Ectodermal cell (in vitro differentiated cells): ENCODE measurements at regions not wholly inside any gene's neighbourhood (a gene's known extent, or its start where the extent isn't known, plus 50 kb on each side); places are given as distances from the start of the nearest gene placed in this dataset.
A peak's percentile ranks its signal among the peaks of the same experiment; 100 is the strongest.

Source experiments
- H3K27ac ChIP-seq: 2 replicates; pipeline ENCODE4 v1.7.0; 2013; ENCODE audit warnings: mild to moderate bottlenecking, low read depth, low read length; ENCODE audit not compliant: insufficient read depth, poor library complexity, severe bottlenecking
- H3K27me3 ChIP-seq: 2 replicates; pipeline ENCODE4 v1.7.0; 2013; ENCODE audit warnings: mild to moderate bottlenecking, low read length; ENCODE audit not compliant: insufficient read depth, control insufficient read depth, poor library complexity, severe bottlenecking
- H3K36me3 ChIP-seq: one replicate; pipeline ENCODE4 v1.7.0; 2013; ENCODE audit warnings: low read length; ENCODE audit not compliant: control insufficient read depth, insufficient read depth
- H3K4me1 ChIP-seq: one replicate; pipeline ENCODE4 v1.7.0; 2013; ENCODE audit warnings: low read length; ENCODE audit not compliant: control insufficient read depth, insufficient read depth
- H3K4me3 ChIP-seq: 2 replicates; pipeline ENCODE4 v1.7.0; 2013; ENCODE audit warnings: low read depth, low read length, control low read depth; ENCODE audit not compliant: insufficient read depth
- H3K9me3 ChIP-seq: 2 replicates; pipeline ENCODE4 v1.7.0; 2013; ENCODE audit warnings: mild to moderate bottlenecking, low read length, moderate library complexity; ENCODE audit not compliant: control insufficient read depth
- WGBS, 2 experiments: methylation state at CpG; one replicate each; pipeline ENCODE4 v1.1.7; 2013; ENCODE audit warnings: missing lambda C conversion rate in 2 of 2; 5-methylcytosine and 5-hydroxymethylcytosine counted together

DNA sequence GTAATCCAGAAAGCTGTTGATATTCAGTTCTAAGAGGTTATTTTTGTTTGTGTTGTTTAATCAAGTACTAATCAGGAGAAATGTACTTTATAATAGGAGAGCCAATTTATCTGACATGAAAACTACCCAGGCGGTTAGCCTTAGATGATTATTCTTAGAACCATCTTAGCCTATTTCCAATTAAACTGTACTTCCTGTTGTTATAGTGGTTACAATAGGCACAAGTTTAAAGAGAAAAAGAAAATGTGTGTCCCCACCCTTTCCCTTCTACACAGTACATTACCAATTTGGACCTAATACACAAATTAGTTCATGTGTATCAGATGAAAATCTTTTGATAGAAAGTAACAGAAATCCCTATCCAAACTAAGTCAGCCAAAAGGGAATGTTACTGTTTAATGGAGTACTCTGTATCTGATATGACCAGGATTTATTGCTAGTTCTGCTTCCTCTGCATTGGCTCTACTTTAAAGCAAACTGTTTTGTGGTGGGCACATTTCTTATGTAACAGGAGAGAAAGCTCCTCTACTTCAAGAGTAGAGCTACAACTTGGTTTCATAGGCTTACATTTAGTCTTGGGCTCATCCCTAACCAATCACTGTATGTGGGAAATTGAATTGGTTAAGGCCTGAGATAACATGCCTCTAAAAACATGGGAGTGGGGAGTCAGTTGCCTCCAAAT lies 217.9 kb downstream of the UBE2E3 start:
- Histone ChIP-seq H3K27ac (no peak overlapping the region), H3K4me3 (no peak overlapping the region), H3K27me3 (no peaks in the 10 kb centered on the region), H3K36me3 (no peaks in the 10 kb centered on the region), H3K4me1 (no peaks in the 10 kb centered on the region), H3K9me3 (no peaks in the 10 kb centered on the region)
- WGBS, 2 experiments, result 100% methylated on average over 1 of the region's 1 CpG; no CpG with 5 or more reads in 1 of the 2 experiments

DNA sequence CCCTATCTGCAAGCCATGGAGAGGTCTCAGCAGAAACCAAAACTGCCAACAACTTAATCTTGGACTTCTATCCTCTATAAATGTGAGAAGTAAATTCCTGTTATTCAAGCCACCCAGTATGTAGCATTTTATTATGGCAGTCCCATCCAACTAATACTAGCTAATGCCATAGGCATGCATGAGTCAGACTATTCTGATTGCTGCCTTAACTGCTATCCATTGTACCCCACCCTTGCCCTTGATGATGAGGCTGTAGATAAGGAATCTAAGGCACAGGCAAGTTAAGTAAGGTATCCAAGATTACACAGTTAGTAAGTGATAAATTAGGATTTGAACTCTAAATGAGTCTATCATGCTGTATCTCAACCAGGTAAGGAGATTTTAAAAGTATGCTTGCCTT lies 223.0 kb downstream of the UBE2E3 start:
- no peaks in the 10 kb centered on the region for H3K36me3 ChIP-seq
- H3K4me1 ChIP-seq, result no peaks in the 10 kb centered on the region
- no peaks in the 10 kb centered on the region for H3K27me3 ChIP-seq
- H3K27ac ChIP-seq, result no peak overlapping the region
- no peak overlapping the region for H3K4me3 ChIP-seq
- no peaks in the 10 kb centered on the region for H3K9me3 ChIP-seq

DNA sequence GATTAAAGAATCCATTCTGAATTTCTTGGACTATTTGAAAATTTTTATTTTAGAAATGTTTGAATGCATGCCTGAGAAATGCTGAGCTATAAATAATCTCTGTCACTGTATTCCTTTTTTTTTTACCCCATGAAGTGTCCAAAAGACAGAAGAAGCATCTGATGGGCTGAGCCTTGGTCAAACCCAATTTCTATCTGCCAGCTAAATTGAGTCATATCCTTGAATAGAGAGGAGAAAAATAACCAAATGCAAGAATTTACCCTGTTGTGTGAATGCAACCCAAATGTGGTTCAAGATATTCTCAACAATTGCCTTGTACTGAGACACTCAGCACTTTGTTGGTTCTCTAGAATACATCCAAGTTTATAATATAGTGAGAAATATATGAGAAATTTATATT lies 223.5 kb downstream of the UBE2E3 start:
- H3K27ac ChIP-seq, result no peak overlapping the region
- H3K36me3 ChIP-seq, result no peaks in the 10 kb centered on the region
- no peak overlapping the region for H3K4me3 ChIP-seq
- H3K27me3 ChIP-seq, result no peaks in the 10 kb centered on the region
- no peaks in the 10 kb centered on the region for H3K9me3 ChIP-seq
- no peaks in the 10 kb centered on the region for H3K4me1 ChIP-seq

DNA sequence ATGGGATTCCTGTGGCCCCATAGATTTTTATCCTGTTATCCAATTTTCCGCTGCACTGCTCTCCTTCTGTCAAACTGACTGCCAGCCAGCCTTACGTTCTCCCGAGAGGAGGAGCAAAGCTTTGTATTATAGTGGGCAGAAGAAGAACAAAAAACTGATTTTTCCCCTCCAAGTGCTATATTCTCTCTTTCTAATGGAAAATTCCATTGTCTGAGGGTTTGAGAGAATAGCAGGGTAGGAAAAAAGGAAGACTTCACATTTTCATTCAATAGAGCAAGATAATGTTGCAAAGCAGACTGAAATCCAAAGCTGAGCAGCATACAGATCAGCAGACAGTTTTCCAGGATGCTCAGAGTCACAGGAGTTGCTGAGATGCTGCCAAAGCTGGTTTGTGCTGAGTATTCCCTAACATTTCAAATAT lies 238.0 kb downstream of the UBE2E3 start:
- H3K36me3 ChIP-seq, result no peaks in the 10 kb centered on the region
- no peaks in the 10 kb centered on the region for H3K27me3 ChIP-seq
- H3K27ac ChIP-seq, result peak overlapping the region; percentile 36
- 66 to 100% methylated on average over 1 to 3 of the region's 3 CpGs for WGBS, 2 experiments
- H3K4me1 ChIP-seq, result peaks cover 9% of the 10 kb centered on the region
- H3K9me3 ChIP-seq, result no peaks in the 10 kb centered on the region
- H3K4me3 ChIP-seq, result no peak overlapping the region

DNA sequence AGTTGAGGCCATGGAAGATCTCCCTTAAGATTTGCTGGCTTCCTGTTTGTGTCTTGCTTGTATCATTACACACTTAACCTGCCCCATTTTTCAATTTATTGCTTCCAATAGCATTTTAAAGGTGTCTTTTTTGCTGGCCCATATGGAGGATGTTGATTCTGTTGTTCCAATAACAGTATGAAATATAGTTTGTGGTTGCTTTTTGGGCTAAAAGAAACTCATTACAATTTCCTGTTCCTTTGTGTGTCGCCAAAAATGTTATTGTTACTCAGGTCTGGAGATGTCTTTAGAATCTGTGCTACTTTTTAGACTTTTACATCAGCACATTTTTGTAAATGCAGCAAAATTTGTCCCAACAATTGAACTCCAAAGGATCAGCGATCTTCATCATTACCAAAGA lies 234.0 kb upstream of the ITGA4 start:
- Histone ChIP-seq H3K9me3 (no peaks in the 10 kb centered on the region), H3K4me3 (no peak overlapping the region), H3K4me1 (peaks cover 9% of the 10 kb centered on the region), H3K27me3 (no peaks in the 10 kb centered on the region), H3K36me3 (no peaks in the 10 kb centered on the region), H3K27ac (no peak overlapping the region)
- 89 to 100% methylated on average over 1 to 2 of the region's 2 CpGs for WGBS, 2 experiments

DNA sequence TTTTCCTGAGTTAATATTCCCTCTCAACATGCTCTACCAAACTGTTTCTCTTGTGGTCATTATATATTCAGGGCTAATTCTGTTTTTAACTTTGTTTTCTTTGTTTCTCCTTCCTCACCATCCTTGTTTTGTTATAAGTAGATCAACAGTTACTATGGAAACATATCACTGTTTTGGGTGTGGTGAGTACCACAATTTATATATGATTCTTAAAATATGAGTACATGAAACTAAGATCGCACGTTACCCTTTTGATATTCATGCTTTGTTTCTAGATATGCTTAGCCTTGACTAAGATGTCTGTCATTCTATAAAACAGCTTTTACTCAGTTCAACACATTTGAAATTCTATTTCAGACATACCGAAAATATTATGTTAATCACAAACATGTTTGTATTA lies 232.3 kb upstream of the ITGA4 start:
- no peaks in the 10 kb centered on the region for H3K27me3 ChIP-seq
- WGBS, 2 experiments, result 95 to 100% methylated on average over 2 of the region's 3 CpGs

DNA sequence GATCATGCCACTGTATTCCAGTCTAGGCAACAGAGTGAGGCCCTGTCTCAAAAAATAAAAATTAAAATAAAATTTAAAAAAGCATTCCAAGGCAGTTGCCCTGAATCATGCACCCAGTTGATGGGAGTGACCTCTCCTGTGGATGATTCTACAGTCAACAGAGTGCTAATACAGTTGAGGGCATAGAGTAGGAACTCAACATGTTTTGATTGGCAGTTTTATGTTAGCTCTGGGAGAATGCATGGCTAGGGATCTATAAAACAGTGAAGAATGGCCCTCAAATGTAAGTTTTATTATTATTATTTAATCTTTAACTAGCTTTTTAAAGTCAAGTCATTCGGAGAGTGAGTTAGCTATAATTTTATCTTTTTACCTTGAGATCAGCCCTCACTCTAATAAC lies 228.5 kb upstream of the ITGA4 start:
- Histone ChIP-seq H3K9me3 (no peaks in the 10 kb centered on the region), H3K27ac (no peak overlapping the region), H3K27me3 (no peaks in the 10 kb centered on the region), H3K4me3 (no peak overlapping the region), H3K4me1 (no peaks in the 10 kb centered on the region), H3K36me3 (no peaks in the 10 kb centered on the region)
- WGBS, 2 experiments, result no CpG with 5 or more reads among the region's 1 CpG

More for the DNA sequence above, 232.3 kb upstream of the ITGA4 start:
- H3K36me3 ChIP-seq, result no peaks in the 10 kb centered on the region
- H3K4me3 ChIP-seq, result no peak overlapping the region
- H3K4me1 ChIP-seq, result no peaks in the 10 kb centered on the region
- no peaks in the 10 kb centered on the region for H3K9me3 ChIP-seq
- no peak overlapping the region for H3K27ac ChIP-seq

DNA sequence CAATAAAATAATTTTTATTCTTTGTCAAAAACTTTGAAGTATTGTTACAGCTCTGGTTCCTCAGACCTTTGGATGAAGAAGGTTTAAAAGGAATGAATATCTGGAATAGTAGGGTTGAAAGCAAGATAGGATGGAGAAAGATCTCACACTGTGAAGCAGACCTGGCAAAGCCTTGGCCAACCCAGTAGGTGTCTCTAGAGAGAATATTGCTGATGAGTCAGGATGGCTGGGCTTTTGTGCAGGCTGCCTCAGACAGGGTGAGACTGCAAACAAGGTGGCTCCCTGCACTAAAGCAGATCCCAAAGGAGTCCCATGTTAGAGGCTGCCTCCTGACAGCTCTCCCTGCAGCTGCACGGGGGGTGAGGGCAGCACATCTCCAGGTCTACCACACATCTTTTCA lies 226.0 kb upstream of the ITGA4 start:
- H3K27ac ChIP-seq, result no peak overlapping the region
- no peaks in the 10 kb centered on the region for H3K27me3 ChIP-seq
- no peaks in the 10 kb centered on the region for H3K36me3 ChIP-seq
- H3K4me3 ChIP-seq, result no peak overlapping the region
- WGBS, 2 experiments, result 89 to 90% methylated on average over 1 of the region's 1 CpG
- no peaks in the 10 kb centered on the region for H3K4me1 ChIP-seq
- H3K9me3 ChIP-seq, result no peaks in the 10 kb centered on the region

DNA sequence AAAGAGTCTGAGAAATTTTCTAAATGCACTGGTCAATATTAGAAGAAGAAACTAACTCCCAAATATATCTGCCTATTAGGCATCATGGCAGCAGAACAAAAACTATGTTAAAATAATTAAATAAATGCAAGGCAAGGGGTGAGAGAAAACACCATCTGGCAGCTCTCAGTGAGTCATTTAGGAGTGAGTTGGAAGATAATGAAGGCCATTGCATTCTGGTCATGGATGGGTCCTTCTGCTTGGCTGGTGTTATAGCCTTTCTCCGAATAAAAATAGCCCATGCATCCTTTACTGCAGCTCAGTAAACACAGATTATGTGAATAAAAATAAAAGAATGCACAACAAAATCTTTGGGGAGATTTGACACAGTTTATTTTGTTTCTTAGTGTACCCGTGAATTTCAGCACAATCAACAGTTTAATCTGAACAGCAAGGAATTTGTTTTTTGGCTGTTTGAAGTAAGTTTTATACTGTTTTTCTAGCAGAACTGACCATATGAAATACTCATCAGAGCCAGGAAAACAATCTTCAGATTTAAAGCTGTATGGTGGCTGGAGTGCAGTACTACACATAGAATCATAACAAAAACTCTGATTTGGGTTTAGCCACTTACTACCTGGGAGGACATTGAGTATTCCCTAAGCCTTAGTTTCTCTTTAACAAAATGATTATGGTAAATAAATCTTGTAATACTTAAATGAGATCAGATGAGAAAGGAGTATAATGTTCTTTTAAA lies 225.1 kb upstream of the ITGA4 start:
- no peak overlapping the region for H3K4me3 ChIP-seq
- no peak overlapping the region for H3K27ac ChIP-seq
- H3K9me3 ChIP-seq, result no peaks in the 10 kb centered on the region
- H3K36me3 ChIP-seq, result no peaks in the 10 kb centered on the region
- no peaks in the 10 kb centered on the region for H3K27me3 ChIP-seq
- 88% methylated on average over 1 to 2 of the region's 2 CpGs for WGBS, 2 experiments
- H3K4me1 ChIP-seq, result no peaks in the 10 kb centered on the region

DNA sequence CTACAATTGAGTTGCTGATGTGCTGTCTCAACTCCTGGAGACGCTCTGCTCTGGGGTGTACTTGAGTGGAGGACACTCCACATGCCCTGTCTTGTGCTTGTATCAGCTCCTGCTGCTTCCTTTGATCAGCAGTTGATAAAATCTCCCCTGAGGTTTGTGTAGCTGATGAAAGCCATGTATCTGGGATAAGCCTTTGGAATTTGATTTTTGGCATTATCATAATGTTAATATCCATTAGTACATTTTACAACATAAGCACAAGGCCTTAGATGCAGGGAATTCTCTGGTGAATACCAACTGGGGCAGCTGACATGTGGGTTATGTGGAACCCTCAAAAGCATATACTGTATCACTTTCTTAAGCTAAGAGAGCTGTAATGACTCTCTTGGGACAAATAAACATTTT lies 222.7 kb upstream of the ITGA4 start:
- H3K36me3 ChIP-seq, result no peaks in the 10 kb centered on the region
- 71 to 75% methylated on average over 1 of the region's 1 CpG for WGBS, 2 experiments
- no peaks in the 10 kb centered on the region for H3K9me3 ChIP-seq
- no peaks in the 10 kb centered on the region for H3K4me1 ChIP-seq
- no peak overlapping the region for H3K27ac ChIP-seq
- H3K4me3 ChIP-seq, result no peak overlapping the region
- no peaks in the 10 kb centered on the region for H3K27me3 ChIP-seq
